GM23248 (cell line): ENCODE measurements at regions not wholly inside any gene's neighbourhood (a gene's known extent, or its start where the extent isn't known, plus 50 kb on each side); places are given as distances from the start of the nearest gene placed in this dataset.
A peak's percentile ranks its signal among the peaks of the same experiment; 100 is the strongest.

Source experiments
- DNase-seq: peaks from one replicate; pipeline ENCODE4 v3.0.0-alpha.2; 2015
- H2AFZ ChIP-seq: fragments of 200-600 bp; sonication (generic); 2 replicates; pipeline ENCODE4 v1.6.1; 2016; ENCODE audit warnings: antibody characterized with exemption
- H3F3A ChIP-seq: fragments of 200-600 bp; sonication (generic); 2 replicates; pipeline ENCODE4 v1.6.1; 2016; ENCODE audit warnings: mild to moderate bottlenecking, antibody characterized with exemption, mixed run types; ENCODE audit not compliant: insufficient read depth
- H3K27ac ChIP-seq: fragments of 200-600 bp; sonication (generic); 2 replicates; pipeline ENCODE4 v1.5.1; 2016; ENCODE audit warnings: mild to moderate bottlenecking
- H3K27me3 ChIP-seq: fragments of 200-600 bp; sonication (generic); replicated peaks from 2 replicates; pipeline ENCODE4 v1.6.1; 2016; ENCODE audit warnings: mild to moderate bottlenecking; ENCODE audit not compliant: insufficient read depth
- H3K36me3 ChIP-seq: fragments of 200-600 bp; sonication (generic); 2 replicates; pipeline ENCODE4 v1.6.1; 2016; ENCODE audit warnings: low read depth, mild to moderate bottlenecking
- H3K4me1 ChIP-seq: fragments of 200-600 bp; sonication (generic); 2 replicates; pipeline ENCODE4 v1.6.1; 2016; ENCODE audit warnings: mild to moderate bottlenecking; ENCODE audit not compliant: insufficient read depth
- H3K4me2 ChIP-seq: fragments of 200-600 bp; sonication (generic); one replicate; pipeline ENCODE4 v1.6.1; 2016; ENCODE audit warnings: mild to moderate bottlenecking; ENCODE audit not compliant: unreplicated experiment
- H3K4me3 ChIP-seq: fragments of 200-600 bp; sonication (generic); 2 replicates; pipeline ENCODE4 v1.5.1; 2016; ENCODE audit warnings: mild to moderate bottlenecking
- H3K79me2 ChIP-seq: fragments of 200-600 bp; sonication (generic); 2 replicates; pipeline ENCODE4 v1.6.1; 2016; ENCODE audit warnings: mild to moderate bottlenecking; ENCODE audit not compliant: insufficient read depth
- H3K9ac ChIP-seq: fragments of 200-600 bp; sonication (generic); 2 replicates; pipeline ENCODE4 v1.6.1; 2016; ENCODE audit warnings: mild to moderate bottlenecking
- H3K9me2 ChIP-seq: fragments of 200-600 bp; sonication (generic); 2 replicates; pipeline ENCODE4 v1.6.1; 2016; ENCODE audit warnings: mixed run types, mild to moderate bottlenecking, moderate library complexity; ENCODE audit not compliant: insufficient read depth
- H3K9me3 ChIP-seq: fragments of 200-600 bp; sonication (generic); one replicate; pipeline ENCODE4 v1.6.1; 2017; ENCODE audit warnings: low read depth
- H4K20me1 ChIP-seq: fragments of 200-600 bp; sonication (generic); 2 replicates; pipeline ENCODE4 v1.6.0; 2016; ENCODE audit not compliant: insufficient read depth
- EZH2 ChIP-seq: fragments of 200-600 bp; sonication (generic); IDR thresholded peaks from 2 replicates; pipeline ENCODE4 v1.6.1; 2018; ENCODE audit warnings: antibody characterized with exemption, mild to moderate bottlenecking; ENCODE audit not compliant: insufficient read depth, poor library complexity, severe bottlenecking
- EZH2phosphoT487 ChIP-seq: fragments of 200-600 bp; sonication (generic); IDR thresholded peaks from 2 replicates; pipeline ENCODE4 v1.6.1; 2018; ENCODE audit warnings: antibody characterized with exemption, moderate library complexity, mild to moderate bottlenecking, low read depth; ENCODE audit not compliant: insufficient read depth
- WGBS, 2 experiments: methylation state at CpG; one replicate each; pipeline ENCODE4 v1.1.6; 2015 to 2017; ENCODE audit warnings: low lambda C conversion rate in 2 of 2, low coverage in 1 of 2; ENCODE audit errors: missing lambda C conversion rate in 2 of 2; 5-methylcytosine and 5-hydroxymethylcytosine counted together
- in situ Hi-C: fragments of 300-500 bp; cut with MboI; formaldehyde crosslinking; loops from 2 replicates; pipeline ENCODE4 v1.15.0; 2020

- H3K79me2 ChIP-seq, result no peaks in the 10 kb centered on the region
- H3F3A ChIP-seq, result no peaks in the 10 kb centered on the region
- no peak for DNase-seq
- H3K36me3 ChIP-seq, result no peaks in the 10 kb centered on the region
- in situ Hi-C loops, result no loop called here
- 32 to 35% methylated on average over 2 of the region's 2 CpGs for WGBS, 2 experiments
- H3K4me3 ChIP-seq, result no peak overlapping the region
- no peaks in the 10 kb centered on the region for H3K9me3 ChIP-seq
- no peak overlapping the region for H3K4me2 ChIP-seq
- H3K27ac ChIP-seq, result no peak overlapping the region
- H4K20me1 ChIP-seq, result no peaks in the 10 kb centered on the region
- H2AFZ ChIP-seq, result no peak overlapping the region
- no peak overlapping the region for H3K9ac ChIP-seq
- H3K27me3 ChIP-seq, result no peaks in the 10 kb centered on the region
- no peak for TF ChIP-seq EZH2
- TF ChIP-seq EZH2phosphoT487, result no peak
- H3K4me1 ChIP-seq, result no peaks in the 10 kb centered on the region
- peaks cover 5% of the 10 kb centered on the region; the same call in 1 of the 2 replicates for H3K9me2 ChIP-seq
Observed at GRCh38 chr12:92270521-92270920, 124.9 kb upstream of the BTG1 start.

DNA sequence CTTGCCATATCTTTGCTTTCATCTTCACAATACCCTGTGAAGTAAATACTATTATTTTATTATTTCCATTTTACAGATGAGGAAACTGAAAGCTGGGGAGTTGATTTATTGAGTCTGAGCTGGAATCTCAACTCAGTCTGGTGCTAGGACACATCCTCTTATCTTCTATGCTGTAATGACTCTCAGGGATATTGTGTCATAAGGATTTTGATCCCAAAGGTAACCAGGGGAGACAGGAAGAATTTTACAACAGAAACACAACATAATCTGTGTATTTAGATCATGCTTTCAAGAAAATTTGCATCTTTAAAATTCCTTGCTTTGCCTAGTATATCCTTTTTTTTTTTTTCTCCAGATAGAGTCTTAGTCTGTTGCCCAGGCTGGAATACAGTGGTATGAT, 123.3 kb upstream of the BTG1 start:
- Histone ChIP-seq H3K9ac (no peak overlapping the region), H4K20me1 (no peaks in the 10 kb centered on the region), H3K4me2 (no peak overlapping the region), H3K36me3 (no peaks in the 10 kb centered on the region), H3K79me2 (no peaks in the 10 kb centered on the region), H3K9me2 (peaks cover 5% of the 10 kb centered on the region; the same call in 1 of the 2 replicates), H2AFZ (no peak overlapping the region), H3F3A (no peaks in the 10 kb centered on the region), H3K4me1 (no peaks in the 10 kb centered on the region), H3K4me3 (no peak overlapping the region), H3K9me3 (no peaks in the 10 kb centered on the region), H3K27me3 (no peaks in the 10 kb centered on the region), H3K27ac (no peak overlapping the region)
- in situ Hi-C loops, result no loop called here
- TF ChIP-seq EZH2, result no peak
- TF ChIP-seq EZH2phosphoT487, result no peak
- no peak for DNase-seq

- TF ChIP-seq EZH2phosphoT487 (no peak), EZH2 (no peak)
- WGBS, 2 experiments, result 83 to 84% methylated on average over 2 of the region's 2 CpGs
Observed at GRCh38 chr12:92261692-92262091, 116.0 kb upstream of the BTG1 start.

DNA sequence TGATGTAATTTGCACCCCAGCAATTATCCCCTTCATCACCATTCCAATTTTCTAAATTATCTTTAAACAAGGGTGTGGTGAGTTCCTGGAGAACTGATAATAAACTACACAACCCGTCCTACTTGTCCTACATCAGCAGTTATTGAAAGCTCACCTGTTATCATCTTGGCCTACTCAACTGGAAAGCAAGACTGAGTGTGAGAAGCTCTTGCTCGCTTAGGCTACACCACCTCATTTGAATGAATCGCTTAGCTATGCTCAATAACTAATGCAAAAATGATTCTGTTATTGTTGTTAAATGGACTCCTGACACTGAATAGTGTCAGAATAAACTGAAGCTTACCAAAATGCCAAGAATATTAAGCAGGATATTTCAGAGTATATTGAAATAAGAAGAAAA, 115.4 kb upstream of the BTG1 start:
- no peaks in the 10 kb centered on the region for H3K36me3 ChIP-seq
- WGBS, 2 experiments, result 87 to 93% methylated on average over 3 of the region's 3 CpGs
- no peak overlapping the region for H2AFZ ChIP-seq
- no peaks in the 10 kb centered on the region for H3K79me2 ChIP-seq
- no peak overlapping the region for H3K27ac ChIP-seq
- TF ChIP-seq EZH2phosphoT487 (no peak), EZH2 (no peak)
- H3K27me3 ChIP-seq, result no peaks in the 10 kb centered on the region
- H3K9ac ChIP-seq, result no peak overlapping the region
- H3K4me3 ChIP-seq, result no peak overlapping the region
- peaks cover 6% of the 10 kb centered on the region; the same call in 1 of the 2 replicates for H3K4me1 ChIP-seq
- in situ Hi-C loops, result no loop called here
- H4K20me1 ChIP-seq, result no peaks in the 10 kb centered on the region
- H3K4me2 ChIP-seq, result no peak overlapping the region
- H3K9me2 ChIP-seq, result peaks cover 2% of the 10 kb centered on the region; the same call in 1 of the 2 replicates
- H3K9me3 ChIP-seq, result no peaks in the 10 kb centered on the region
- no peaks in the 10 kb centered on the region for H3F3A ChIP-seq
- no peak for DNase-seq

More at GRCh38 chr12:92261692-92262091, 116.0 kb upstream of the BTG1 start:
- peaks cover 6% of the 10 kb centered on the region; the same call in 1 of the 2 replicates for H3K4me1 ChIP-seq
- no peak overlapping the region for H3K4me2 ChIP-seq
- H4K20me1 ChIP-seq, result no peaks in the 10 kb centered on the region
- H3F3A ChIP-seq, result no peaks in the 10 kb centered on the region
- no peak overlapping the region for H3K4me3 ChIP-seq
- peaks cover 5% of the 10 kb centered on the region; the same call in 1 of the 2 replicates for H3K9me2 ChIP-seq
- in situ Hi-C loops, result no loop called here
- H3K79me2 ChIP-seq, result no peaks in the 10 kb centered on the region
- H3K27ac ChIP-seq, result no peak overlapping the region
- no peak for DNase-seq
- no peaks in the 10 kb centered on the region for H3K27me3 ChIP-seq
- H3K9ac ChIP-seq, result no peak overlapping the region
- H2AFZ ChIP-seq, result no peak overlapping the region
- no peaks in the 10 kb centered on the region for H3K36me3 ChIP-seq
- H3K9me3 ChIP-seq, result no peaks in the 10 kb centered on the region

DNA sequence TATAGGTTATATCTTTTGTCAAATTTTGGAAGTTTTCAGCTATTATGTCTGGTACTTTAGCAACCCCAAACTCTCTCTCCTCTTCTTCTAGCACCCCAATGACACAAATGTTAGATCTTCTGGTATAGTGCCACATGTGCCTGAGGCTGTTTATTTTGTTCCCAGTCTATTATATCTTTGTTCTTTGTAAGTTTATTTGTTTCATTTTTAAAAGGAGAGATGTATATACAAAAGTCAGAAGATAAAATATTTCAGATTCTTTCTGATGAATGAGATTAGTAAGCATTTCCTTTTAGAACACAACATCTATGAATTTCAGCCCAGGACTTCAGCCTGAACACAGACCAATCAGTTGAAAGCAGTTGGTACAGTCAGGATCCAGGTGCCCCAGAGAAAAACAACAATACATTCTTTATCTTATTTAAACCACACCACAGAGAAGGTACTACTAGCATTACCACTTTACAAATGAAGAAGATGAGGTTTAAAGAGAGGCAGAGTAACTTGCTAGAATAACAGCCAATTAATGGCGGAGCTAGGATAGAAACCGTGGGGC, 114.1 kb upstream of the BTG1 start:
- Histone ChIP-seq H3K36me3 (no peaks in the 10 kb centered on the region), H3K4me2 (no peak overlapping the region), H3K4me3 (no peak overlapping the region), H2AFZ (peak overlapping the region; percentile 10; the same call in 1 of the 2 replicates), H3K79me2 (no peaks in the 10 kb centered on the region), H3F3A (no peaks in the 10 kb centered on the region), H3K27ac (no peak overlapping the region), H3K4me1 (peaks cover 6% of the 10 kb centered on the region; the same call in 1 of the 2 replicates), H4K20me1 (no peaks in the 10 kb centered on the region), H3K9ac (no peak overlapping the region), H3K9me2 (no peaks in the 10 kb centered on the region), H3K9me3 (no peaks in the 10 kb centered on the region), H3K27me3 (no peaks in the 10 kb centered on the region)
- in situ Hi-C loops, result no loop called here
- TF ChIP-seq EZH2phosphoT487 (no peak), EZH2 (no peak)
- 88 to 96% methylated on average over 2 of the region's 2 CpGs for WGBS, 2 experiments
- no peak for DNase-seq
